ENCODE measurements at regions not wholly inside any gene's neighbourhood (a gene's known extent, or its start where the extent isn't known, plus 50 kb on each side); places are given as distances from the start of the nearest gene placed in this dataset.

DNA sequence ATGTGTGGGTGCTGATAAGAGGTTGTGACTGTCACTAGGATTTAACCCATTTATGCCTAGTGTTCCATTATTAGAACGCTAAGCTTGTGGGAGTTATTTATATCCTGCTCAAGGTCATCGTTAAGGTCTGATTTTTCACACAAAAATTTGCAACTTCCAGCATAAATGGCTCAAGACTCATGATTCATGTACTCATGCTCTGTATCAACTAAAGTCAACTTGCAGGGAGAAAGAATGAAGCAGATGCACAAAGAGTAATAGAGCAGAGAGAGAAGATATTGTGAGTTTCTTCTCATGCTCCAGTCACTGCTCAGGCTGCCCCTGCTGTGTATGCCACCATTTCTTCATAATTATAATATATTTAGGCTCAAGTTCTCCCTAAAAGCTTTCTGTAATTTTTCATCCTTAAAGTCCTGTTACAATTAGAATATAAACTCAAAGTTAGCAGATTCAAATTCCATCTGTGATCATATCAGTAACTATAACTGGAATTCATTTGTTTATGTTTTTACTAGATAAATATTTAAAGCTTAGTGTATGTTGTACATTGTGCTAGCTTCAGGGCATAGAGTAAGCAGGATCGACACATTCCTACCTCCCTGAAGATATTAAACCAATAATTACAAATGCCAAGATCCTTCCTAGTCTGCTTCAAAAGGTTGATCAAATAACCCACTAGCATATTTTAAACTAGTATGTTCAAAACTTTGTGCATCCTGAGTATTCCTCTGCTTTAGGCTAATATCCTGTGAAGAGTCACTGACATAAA is 136.7 kb downstream of the NUDT12 start:
- no peak for DNase-seq (ENCODE audit: low read depth, low spot score)
- TF ChIP-seq, protein P1, sequence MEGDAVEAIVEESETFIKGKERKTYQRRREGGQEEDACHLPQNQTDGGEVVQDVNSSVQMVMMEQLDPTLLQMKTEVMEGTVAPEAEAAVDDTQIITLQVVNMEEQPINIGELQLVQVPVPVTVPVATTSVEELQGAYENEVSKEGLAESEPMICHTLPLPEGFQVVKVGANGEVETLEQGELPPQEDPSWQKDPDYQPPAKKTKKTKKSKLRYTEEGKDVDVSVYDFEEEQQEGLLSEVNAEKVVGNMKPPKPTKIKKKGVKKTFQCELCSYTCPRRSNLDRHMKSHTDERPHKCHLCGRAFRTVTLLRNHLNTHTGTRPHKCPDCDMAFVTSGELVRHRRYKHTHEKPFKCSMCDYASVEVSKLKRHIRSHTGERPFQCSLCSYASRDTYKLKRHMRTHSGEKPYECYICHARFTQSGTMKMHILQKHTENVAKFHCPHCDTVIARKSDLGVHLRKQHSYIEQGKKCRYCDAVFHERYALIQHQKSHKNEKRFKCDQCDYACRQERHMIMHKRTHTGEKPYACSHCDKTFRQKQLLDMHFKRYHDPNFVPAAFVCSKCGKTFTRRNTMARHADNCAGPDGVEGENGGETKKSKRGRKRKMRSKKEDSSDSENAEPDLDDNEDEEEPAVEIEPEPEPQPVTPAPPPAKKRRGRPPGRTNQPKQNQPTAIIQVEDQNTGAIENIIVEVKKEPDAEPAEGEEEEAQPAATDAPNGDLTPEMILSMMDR (IDR thresholded peaks at IDR 0.05; ENCODE audit: low read depth, low read length), result no peak
- Histone ChIP-seq H3K27me3 (ENCODE audit: control insufficient read depth, insufficient read depth, low read length) (no peaks in the 10 kb centered on the region), H3K4me3 (ENCODE audit: low read depth, low read length) (no peak overlapping the region), H3K27ac (ENCODE audit: low read depth, low read length) (peak overlapping the region; percentile 68), H3K9me3 (ENCODE audit: control insufficient read depth, insufficient read depth, low read length) (no peaks in the 10 kb centered on the region)
- ChIA-PET CTCF (interaction anchor here (1.4 kb wide), 1 partner anchor 49 kb away, joined by 3 read pairs; no protein-coding TSS in a partner anchor), POLR2A (interaction anchor here (0.8 kb wide), 1 partner anchor 64 kb away, joined by 3 read pairs; no protein-coding TSS in a partner anchor)

DNA sequence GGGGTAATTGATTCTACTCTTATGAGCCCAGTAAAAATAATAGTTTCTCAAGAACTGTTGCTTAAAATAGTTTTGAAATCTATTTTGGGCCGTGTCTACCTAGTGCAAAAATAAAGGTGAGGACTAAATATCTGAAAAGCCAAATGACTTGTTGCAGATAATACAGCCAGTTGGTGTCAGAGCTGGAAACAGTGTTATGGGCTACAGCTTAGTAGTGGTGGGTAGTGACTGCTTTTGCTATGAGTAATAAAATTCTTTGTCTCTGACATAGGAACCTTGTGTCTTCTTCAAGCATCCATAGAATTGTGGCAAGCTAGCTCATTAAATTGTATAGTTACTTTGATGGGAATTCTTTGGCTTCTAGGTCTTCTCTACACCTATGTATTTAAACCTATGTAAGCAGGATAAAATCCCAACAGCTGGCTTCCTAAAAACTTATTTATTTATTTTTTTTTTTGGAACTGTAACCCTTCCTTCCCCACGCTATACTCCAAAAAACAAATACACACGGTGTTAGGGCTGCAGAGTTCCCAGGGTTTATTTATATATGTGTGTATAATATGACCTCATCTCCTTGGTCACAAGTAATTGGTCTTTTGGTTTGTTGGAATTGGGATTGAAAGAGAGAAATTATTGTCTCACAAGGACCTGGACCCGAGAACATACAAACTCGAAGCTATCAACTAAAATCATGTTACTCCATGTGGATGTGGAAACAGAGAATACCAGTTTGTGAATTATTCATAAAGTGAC is 138.0 kb downstream of the NUDT12 start:
- TF ChIP-seq, protein P1 (IDR thresholded peaks at IDR 0.05; ENCODE audit: low read depth, low read length), result no peak
- CTCF ChIA-PET, result interaction anchor here (1.2 kb wide), 1 partner anchor 165 kb away, joined by 6 read pairs; the partner anchor contains the start of gene MACIR
- no peaks in the 10 kb centered on the region for H3K27me3 ChIP-seq (ENCODE audit: control insufficient read depth, insufficient read depth, low read length)
- POLR2A ChIA-PET, result no interaction called here
- no peak overlapping the region for H3K4me3 ChIP-seq (ENCODE audit: low read depth, low read length)
- no peaks in the 10 kb centered on the region for H3K9me3 ChIP-seq (ENCODE audit: control insufficient read depth, insufficient read depth, low read length)
- peak; percentile 45 for DNase-seq (ENCODE audit: low read depth, low spot score)
- H3K27ac ChIP-seq (ENCODE audit: low read depth, low read length), result no peak overlapping the region

DNA sequence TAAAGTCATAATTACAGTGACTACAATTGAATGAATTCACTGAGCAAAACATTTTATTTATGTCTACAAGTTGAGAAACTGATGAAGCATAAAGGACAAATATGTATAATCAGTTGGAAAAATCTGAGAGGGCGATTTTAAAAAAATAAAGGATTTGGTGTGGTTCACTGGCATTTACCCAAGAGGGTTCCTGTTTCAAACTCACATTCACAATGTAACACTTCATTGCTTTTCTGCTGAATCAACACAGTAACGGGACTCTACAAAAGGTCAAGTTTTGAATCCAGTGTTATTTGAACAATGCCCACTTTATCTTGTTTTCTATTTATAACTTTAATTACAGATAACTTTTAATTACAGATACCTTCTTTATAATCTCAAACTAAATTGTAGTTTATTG is 138.6 kb downstream of the NUDT12 start:
- DNase-seq (ENCODE audit: low read depth, low spot score), result no peak
- no peaks in the 10 kb centered on the region for H3K9me3 ChIP-seq (ENCODE audit: control insufficient read depth, insufficient read depth, low read length)
- CTCF ChIA-PET, result interaction anchor here (1.2 kb wide), 1 partner anchor 165 kb away, joined by 6 read pairs; the partner anchor contains the start of gene MACIR
- no peak overlapping the region for H3K4me3 ChIP-seq (ENCODE audit: low read depth, low read length)
- POLR2A ChIA-PET, result no interaction called here
- H3K27ac ChIP-seq (ENCODE audit: low read depth, low read length), result no peak overlapping the region
- H3K27me3 ChIP-seq (ENCODE audit: control insufficient read depth, insufficient read depth, low read length), result no peaks in the 10 kb centered on the region
- TF ChIP-seq, protein P1 (IDR thresholded peaks at IDR 0.05; ENCODE audit: low read depth, low read length), result no peak

DNA sequence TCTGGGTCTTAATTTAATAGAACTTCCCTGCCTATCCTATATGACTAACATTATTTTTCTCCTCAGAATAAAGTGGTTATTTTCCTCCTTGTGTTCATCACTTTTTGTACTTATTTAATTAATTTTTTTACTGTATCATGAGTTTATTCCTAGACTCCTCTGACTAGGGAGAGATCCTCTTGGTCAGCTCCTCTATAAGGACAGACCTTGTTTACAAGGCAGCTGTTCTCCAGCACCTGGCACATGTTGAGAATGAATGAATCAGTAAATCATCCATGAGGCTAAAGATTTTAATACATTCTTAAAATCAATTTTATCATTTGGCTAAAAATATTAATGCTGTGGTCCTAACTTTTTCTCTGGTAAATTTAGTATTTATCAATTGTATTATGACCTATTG is 139.8 kb downstream of the NUDT12 start:
- ChIA-PET CTCF (interaction anchor here (1.3 kb wide), 1 partner anchor 164 kb away, joined by 3 read pairs; the partner anchor contains the start of gene MACIR), POLR2A (interaction anchor here (0.7 kb wide), 1 partner anchor 163 kb away, joined by 3 read pairs; no protein-coding TSS in a partner anchor)
- Histone ChIP-seq H3K9me3 (ENCODE audit: control insufficient read depth, insufficient read depth, low read length) (no peaks in the 10 kb centered on the region), H3K27ac (ENCODE audit: low read depth, low read length) (no peak overlapping the region), H3K27me3 (ENCODE audit: control insufficient read depth, insufficient read depth, low read length) (no peaks in the 10 kb centered on the region), H3K4me3 (ENCODE audit: low read depth, low read length) (no peak overlapping the region)
- TF ChIP-seq, protein P1 (IDR thresholded peaks at IDR 0.05; ENCODE audit: low read depth, low read length), result no peak
- no peak for DNase-seq (ENCODE audit: low read depth, low spot score)

DNA sequence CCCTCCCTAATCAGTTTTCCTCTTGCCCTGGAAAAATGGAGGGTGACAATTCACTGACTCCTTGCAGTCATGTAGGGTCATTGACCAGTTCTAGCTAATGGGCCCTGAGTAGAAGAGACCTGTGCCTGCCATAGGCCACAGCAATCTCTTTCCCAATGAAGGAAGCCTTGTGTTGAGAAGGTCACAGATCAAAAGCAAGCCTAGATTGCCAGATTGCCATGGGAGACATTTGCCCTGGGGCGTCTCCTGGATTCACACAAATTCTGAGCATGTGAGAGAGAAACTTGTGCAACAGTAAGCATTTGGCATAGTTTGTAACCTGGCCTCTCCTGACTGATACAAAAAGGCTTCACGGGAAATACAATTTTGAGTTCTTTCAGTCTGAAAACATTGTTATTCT is 148.0 kb downstream of the NUDT12 start:
- H3K27ac ChIP-seq (ENCODE audit: low read depth, low read length), result no peak overlapping the region
- ChIA-PET CTCF (no interaction called here), POLR2A (no interaction called here)
- TF ChIP-seq, protein P1 (IDR thresholded peaks at IDR 0.05; ENCODE audit: low read depth, low read length), result no peak
- H3K27me3 ChIP-seq (ENCODE audit: control insufficient read depth, insufficient read depth, low read length), result no peaks in the 10 kb centered on the region
- no peak for DNase-seq (ENCODE audit: low read depth, low spot score)
- H3K9me3 ChIP-seq (ENCODE audit: control insufficient read depth, insufficient read depth, low read length), result no peaks in the 10 kb centered on the region
- no peak overlapping the region for H3K4me3 ChIP-seq (ENCODE audit: low read depth, low read length)

Measured in AG04450 (cell line).